Kidney (tissue), 13 donors: ENCODE measurements at regions not wholly inside any gene's neighbourhood (a gene's known extent, or its start where the extent isn't known, plus 50 kb on each side); places are given as distances from the start of the nearest gene placed in this dataset.

Experiments
- DNase-seq, 5 donors: peaks; one replicate each; pipeline ENCODE4 v3.0.0-alpha.2; 2013 to 2020
- FAIRE-seq: peaks from 2 replicates; lab custom pipeline; 2012; peaks lifted over from hg19 to GRCh38; lab: Jason Lieb, UNC
- H3K27ac ChIP-seq, 2 donors: one replicate each; pipeline ENCODE4 v1.7.0; 2013; ENCODE audit warnings: low read depth in 2 of 2, low read length in 2 of 2, inconsistent platforms in 1 of 2
- H3K27me3 ChIP-seq: one replicate; pipeline ENCODE4 v1.7.1; 2013; ENCODE audit warnings: low read length, inconsistent platforms; ENCODE audit not compliant: control insufficient read depth, insufficient read depth
- H3K36me3 ChIP-seq, 3 donors: one replicate each; pipeline versions ENCODE4 v1.7.0 to v1.7.1; 2013; ENCODE audit warnings: low read length in 3 of 3, control low read depth in 1 of 3, inconsistent platforms in 1 of 3; ENCODE audit not compliant: insufficient read depth in 3 of 3, control insufficient read depth in 2 of 3
- H3K4me1 ChIP-seq, 3 donors: one replicate each; pipeline versions ENCODE4 v1.7.0 to v1.7.1; 2013; ENCODE audit warnings: low read length in 3 of 3, inconsistent platforms in 1 of 3, low read depth in 1 of 3; ENCODE audit not compliant: control insufficient read depth in 2 of 3, insufficient read depth in 2 of 3
- H3K4me3 ChIP-seq, 3 donors: one replicate each; pipeline versions ENCODE4 v1.7.0 to v1.8.1; 2013; ENCODE audit warnings: low read length in 3 of 3, control low read depth in 1 of 3, inconsistent platforms in 1 of 3
- H3K9ac ChIP-seq, 3 donors: one replicate each; pipeline versions ENCODE4 v1.7.0 to v1.7.1; 2013; ENCODE audit warnings: low read length in 3 of 3, control low read depth in 1 of 3, inconsistent platforms in 1 of 3
- H3K9me3 ChIP-seq, 3 donors: one replicate each; pipeline versions ENCODE4 v1.7.0 to v1.7.1; 2013; ENCODE audit warnings: low read length in 3 of 3, control low read depth in 1 of 3, inconsistent platforms in 1 of 3; ENCODE audit not compliant: control insufficient read depth in 2 of 3, insufficient read depth in 1 of 3
- CTCF ChIP-seq: IDR thresholded peaks from 3 replicates; pipeline ENCODE4 v1.5.1; 2012; ENCODE audit warnings: mild to moderate bottlenecking, moderate library complexity, borderline replicate concordance; ENCODE audit not compliant: insufficient read depth; ENCODE audit errors: extremely low read depth
- intact Hi-C: fragments of 100-400 bp; cut with DNase I; formaldehyde crosslinking; loops from one replicate; pipeline ENCODE4 v1.11.1; 2022
- donor health status: control.
- donor health status: control.
- donor health status: control.
- donor health status: control.
- donor health status: control.
- donor health status: DM: yes; HTN: yes; CAD: no.
- donor health status: Normal renal cell carcinoma (clear cell type).

- Histone ChIP-seq H3K9ac (no peak overlapping the region), H3K9me3 (no peaks in the 10 kb centered on the region), H3K27ac (no peak overlapping the region), H3K4me3 (no peak overlapping the region), H3K4me1 (peaks cover 0 to 5% (median 0%) of the 10 kb centered on the region in 3 donors), H3K36me3 (no peaks in the 10 kb centered on the region), H3K27me3 (no peaks in the 10 kb centered on the region)
- intact Hi-C loops, result no loop called here
- no peak for TF ChIP-seq CTCF
- DNase-seq, result no peak
- no peak for FAIRE-seq
These were observed 213.7 kb upstream of the BMP4 start for GRCh38 chr14:54170301-54170700.

- TF ChIP-seq CTCF, result no peak
- H3K4me3 ChIP-seq, result no peak overlapping the region
- intact Hi-C loops, result no loop called here
These were observed 215.5 kb upstream of the BMP4 start for GRCh38 chr14:54172114-54172513.

GRCh38 chr14:54172562-54172961, 215.9 kb upstream of the BMP4 start:
- intact Hi-C loops, result no loop called here
- Histone ChIP-seq H3K9me3 (no peaks in the 10 kb centered on the region), H3K4me1 (peaks cover 0 to 5% (median 0%) of the 10 kb centered on the region in 3 donors), H3K36me3 (no peaks in the 10 kb centered on the region), H3K27me3 (no peaks in the 10 kb centered on the region), H3K9ac (no peak overlapping the region), H3K27ac (no peak overlapping the region), H3K4me3 (no peak overlapping the region)
- FAIRE-seq, result no peak
- no peak for DNase-seq
- TF ChIP-seq CTCF, result no peak

More at GRCh38 chr14:54172114-54172513, 215.5 kb upstream of the BMP4 start:
- Histone ChIP-seq H3K9ac (no peak overlapping the region), H3K27ac (no peak overlapping the region), H3K27me3 (no peaks in the 10 kb centered on the region), H3K36me3 (no peaks in the 10 kb centered on the region), H3K4me1 (peaks cover 0 to 5% (median 0%) of the 10 kb centered on the region in 3 donors), H3K9me3 (no peaks in the 10 kb centered on the region)
- DNase-seq (no peak), FAIRE-seq (no peak)

GRCh38 chr14:54173802-54174201, 217.2 kb upstream of the BMP4 start:
- no peak for TF ChIP-seq CTCF
- no peak for FAIRE-seq
- DNase-seq, result peak in 3 of 5 donors; percentile 18 to 62 (median 44)
- Histone ChIP-seq H3K9ac (no peak overlapping the region), H3K4me3 (no peak overlapping the region), H3K36me3 (no peaks in the 10 kb centered on the region), H3K9me3 (no peaks in the 10 kb centered on the region), H3K27ac (no peak overlapping the region), H3K4me1 (peaks cover 0 to 5% (median 0%) of the 10 kb centered on the region in 3 donors), H3K27me3 (no peaks in the 10 kb centered on the region)
- intact Hi-C loops, result no loop called here
